Heart left ventricle (tissue), 13 donors: ENCODE measurements at regions not wholly inside any gene's neighbourhood (a gene's known extent, or its start where the extent isn't known, plus 50 kb on each side); places are given as distances from the start of the nearest gene placed in this dataset.
"Not testable (repeated sequence)": the region's sequence is repeated elsewhere in the genome, so short reads cannot be mapped to it uniquely, and the experiment has no call there.

Experiments used
- CTCF ChIP-seq, 12 donors: fragments of 200-600 bp; sonication (generic) in 4 of 12; IDR thresholded peaks; one replicate each; pipeline versions ENCODE4 v1.5.0 to v1.8.0; 2018 to 2022; ENCODE audit warnings: antibody characterized with exemption in 12 of 12, mild to moderate bottlenecking in 5 of 12
- POLR2A ChIP-seq, 2 donors: fragments of 450-650 bp; IDR thresholded peaks; one replicate each; pipeline ENCODE4 v1.6.1; 2017; ENCODE audit warnings: antibody characterized with exemption in 2 of 2, mild to moderate bottlenecking in 2 of 2, moderate library complexity in 2 of 2
- donor health status: ischemic (EF 13 %, LVEDD 7.1; RV severe dilation, severe dysfunction).
- donor health status: DM: no; HTN: yes; CAD: no.
- donor health status: DM: no; HTN: no; CAD: no.
- donor health status: ischemic (EF 25% LVEDD 6.9; RV normal size, moderate dysfunction).
- donor health status: ischemic (EF 25% LVEDD 5.7; RV mildly dilated, moderate dysfunction).
- donor health status: ischemic (EF 35%, LVEDD 5.7; RV mildly dilated, moderate dysfunction).
- donor health status: nonischemic (EF 11% LVEDD 7.7; RV severe dilation, severe dysfunction).
- donor health status: DM: yes; HTN: yes; CAD: no.
- donor health status: PGD.
- donor health status: ischemic (EF 29% LVEDD 5.4; RV normal size, mild dysfunction).
- donor health status: nonischemic (EF 23%, LVEDD 6.1; RV moderate dilation, normal function).

- not testable (repeated sequence) for TF ChIP-seq CTCF, POLR2A (IDR thresholded peaks at IDR 0.05)
Observed at GRCh38 chr15:44842883-44843282, 106.6 kb downstream of the TRIM69 start.
